ENCODE measurements at regions not wholly inside any gene's neighbourhood (a gene's known extent, or its start where the extent isn't known, plus 50 kb on each side); places are given as distances from the start of the nearest gene placed in this dataset.

- TF ChIP-seq CTCF (conservative IDR thresholded peaks at IDR 0.05 in 1 of 2, IDR thresholded peaks at IDR 0.05 in 1 of 2; ENCODE audit: extremely low read depth in 1 of 2, insufficient read depth in 1 of 2, low read depth in 1 of 2, low read length in 2 of 2): no peak
- no peak for TF ChIP-seq EZH2 (IDR thresholded peaks at IDR 0.05; ENCODE audit: borderline replicate concordance, low read length)
Observed at GRCh38 chr12:88691811-88692210, 111.5 kb upstream of the KITLG start.

Data from mammary epithelial cell (primary cell).